GM19438 (cell line): ENCODE measurements at regions not wholly inside any gene's neighbourhood (a gene's known extent, or its start where the extent isn't known, plus 50 kb on each side); places are given as distances from the start of the nearest gene placed in this dataset.

Source experiments
- ATAC-seq: cut with Tn5 transposase; IDR thresholded peaks from one replicate; pipeline ENCODE4 v1.9.1; 2021; ENCODE audit warnings: low read depth; ENCODE audit not compliant: unreplicated experiment

DNA sequence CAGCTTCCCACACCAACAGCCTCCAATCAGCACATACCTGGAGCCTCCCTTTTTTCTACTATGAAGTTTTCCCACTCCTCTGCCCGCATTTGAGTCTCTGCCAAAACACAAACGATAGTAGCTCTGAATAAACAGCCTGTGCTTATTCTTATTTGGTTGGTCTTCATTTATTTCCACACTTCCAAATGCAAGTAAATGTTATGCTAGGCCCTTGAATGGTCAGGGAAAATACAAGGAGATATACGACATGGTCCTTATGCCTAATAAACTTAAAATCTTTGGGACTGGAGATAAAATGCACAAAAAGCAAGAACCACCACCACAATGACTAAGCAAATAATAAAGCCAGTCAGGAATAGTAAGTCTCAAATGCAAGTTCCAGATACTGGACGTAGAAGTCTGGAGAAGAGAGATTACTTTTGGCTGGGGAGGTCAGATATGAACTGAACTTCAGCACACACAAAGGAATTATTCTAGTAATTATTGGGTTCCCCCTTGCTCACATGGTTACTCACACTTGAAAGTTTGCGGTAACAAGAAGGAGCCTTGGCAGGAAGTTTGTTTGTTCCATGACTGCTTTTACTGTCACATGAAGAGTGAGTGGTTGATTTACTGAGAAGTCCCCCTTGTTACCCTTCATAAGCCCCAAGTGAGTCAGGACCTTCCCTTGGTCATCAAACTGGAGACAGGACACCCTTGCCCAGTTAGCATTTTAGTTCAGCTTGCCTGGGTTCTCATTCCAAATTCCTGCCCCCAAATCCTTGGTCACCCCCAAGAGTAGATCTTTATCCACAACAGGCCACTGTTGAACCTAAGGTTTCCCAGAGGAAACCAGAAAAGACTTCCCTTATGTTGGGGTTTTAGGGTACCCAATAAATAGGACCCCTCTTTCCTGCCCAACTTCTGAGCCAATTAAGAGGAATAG, 511.2 kb upstream of the JARID2 start:
- ATAC-seq, result peak; percentile 85

DNA sequence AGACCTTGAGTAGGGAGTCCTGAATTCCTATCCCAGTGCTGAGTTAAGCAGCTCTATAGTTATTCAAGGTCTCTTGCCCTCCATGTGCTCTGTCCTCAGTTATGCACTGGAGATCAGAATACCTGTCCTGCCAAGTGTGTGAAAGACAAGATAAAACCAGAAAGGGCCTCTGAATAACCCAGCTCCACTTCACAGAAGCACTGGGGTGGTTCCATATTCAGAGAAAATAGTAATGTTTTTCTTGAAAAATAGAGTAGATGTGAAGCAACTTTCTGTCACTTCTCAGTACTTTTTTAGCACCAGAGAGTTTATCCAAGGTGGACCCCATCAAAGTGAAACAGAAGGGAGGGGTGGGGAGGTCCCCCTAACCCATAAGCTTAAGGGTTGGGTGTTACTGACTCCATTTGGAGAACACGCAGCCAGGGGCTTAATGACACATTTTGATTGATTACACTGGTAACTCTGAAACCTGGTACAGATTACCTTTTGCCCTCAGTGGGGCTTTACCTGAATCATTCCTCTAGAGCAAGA, 509.8 kb upstream of the JARID2 start:
- no peak for ATAC-seq

DNA sequence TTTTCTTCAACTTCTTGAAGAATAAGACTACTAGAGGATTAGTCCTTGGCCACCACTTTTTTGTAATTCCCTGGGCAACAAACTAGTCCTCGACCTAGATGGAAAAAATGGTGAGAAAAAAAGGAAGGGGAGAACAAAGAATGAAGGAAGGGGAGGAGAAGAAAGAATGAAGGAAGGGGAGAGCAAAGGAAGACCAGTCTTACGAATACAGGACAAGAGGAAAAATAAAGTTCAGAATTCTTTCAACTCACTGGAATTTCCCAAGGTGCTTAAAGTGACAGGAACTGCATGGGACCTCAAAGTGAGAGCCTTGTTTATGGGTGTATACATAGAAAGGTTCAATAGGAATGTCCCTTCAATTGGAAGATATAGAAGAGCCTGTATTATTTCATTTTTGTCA, 509.3 kb upstream of the JARID2 start:
- ATAC-seq, result no peak

DNA sequence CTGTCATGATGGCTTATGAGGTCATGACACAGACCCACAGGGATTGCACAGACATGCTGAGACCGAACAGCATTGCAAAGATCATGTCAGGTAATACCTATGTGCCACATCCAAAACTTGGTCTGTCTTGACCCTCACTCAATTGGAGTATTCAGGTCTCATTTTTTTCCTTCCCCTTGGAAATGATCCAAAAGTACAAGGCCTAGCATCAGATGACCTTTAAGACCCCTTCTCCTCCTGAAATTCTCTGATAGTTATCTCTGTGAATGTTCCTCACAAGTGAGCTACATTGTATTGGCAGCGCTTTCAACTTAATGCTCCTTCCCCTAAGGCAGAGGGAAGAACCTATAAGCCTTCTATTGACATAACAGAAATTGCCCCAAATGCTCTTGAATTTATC, 507.4 kb upstream of the JARID2 start:
- ATAC-seq, result no peak

DNA sequence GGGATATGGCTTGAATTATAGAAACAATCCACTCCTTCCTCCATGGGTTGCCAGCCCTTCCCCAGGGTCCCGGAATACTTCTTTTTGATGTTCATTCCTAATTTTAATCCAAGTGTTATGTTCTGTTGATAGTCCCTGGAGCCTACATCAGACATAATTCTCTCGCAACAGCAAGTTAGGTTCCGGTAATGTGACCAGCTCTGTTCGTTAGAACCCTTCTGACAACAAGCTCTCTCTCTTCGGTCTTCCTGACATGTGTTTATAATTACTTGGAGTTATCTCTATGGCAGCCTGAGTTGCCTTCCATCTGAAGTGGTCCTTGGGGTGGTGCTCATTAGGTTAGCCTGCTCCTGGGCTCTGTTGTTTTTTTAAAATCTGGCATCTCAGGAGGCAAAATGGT, 506.9 kb upstream of the JARID2 start:
- ATAC-seq, result no peak

DNA sequence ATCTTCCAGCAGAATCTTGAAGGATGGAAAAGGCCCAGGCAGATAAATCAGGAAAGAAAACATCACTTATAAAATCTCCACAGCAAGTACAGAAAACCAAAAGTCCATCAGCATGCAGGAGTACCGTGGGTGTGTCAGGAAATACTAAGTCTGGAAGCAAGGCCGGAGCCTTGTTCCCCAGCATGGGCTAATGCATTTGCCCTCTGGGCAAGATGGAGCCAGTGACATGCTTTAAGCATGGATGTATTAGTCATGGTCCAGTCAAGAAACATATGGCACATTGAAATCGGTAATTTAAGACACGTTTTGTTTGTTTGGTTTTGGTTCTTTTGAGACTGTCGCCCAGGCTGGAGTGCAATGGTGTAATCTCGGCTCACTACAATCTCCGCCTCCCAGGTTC, 506.0 kb upstream of the JARID2 start:
- no peak for ATAC-seq

DNA sequence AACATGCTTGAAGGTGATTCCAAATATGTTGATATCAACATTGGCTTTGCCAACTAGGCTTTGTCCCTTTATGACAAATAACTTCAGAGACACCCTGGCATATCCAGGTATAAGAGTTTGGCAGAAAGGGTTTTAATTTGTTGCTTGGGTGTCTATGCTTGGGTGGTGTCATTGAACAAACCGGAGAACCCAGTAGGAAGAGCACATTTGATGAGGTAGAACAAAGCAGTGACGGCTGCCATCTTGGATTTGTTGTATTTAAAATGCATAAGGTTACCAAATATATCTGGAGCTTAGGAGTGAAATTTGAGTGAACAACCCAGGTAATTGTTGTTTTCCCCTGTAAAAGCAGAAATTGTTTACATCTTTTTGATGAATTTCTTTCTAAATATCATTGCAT, 503.7 kb upstream of the JARID2 start:
- ATAC-seq, result no peak

DNA sequence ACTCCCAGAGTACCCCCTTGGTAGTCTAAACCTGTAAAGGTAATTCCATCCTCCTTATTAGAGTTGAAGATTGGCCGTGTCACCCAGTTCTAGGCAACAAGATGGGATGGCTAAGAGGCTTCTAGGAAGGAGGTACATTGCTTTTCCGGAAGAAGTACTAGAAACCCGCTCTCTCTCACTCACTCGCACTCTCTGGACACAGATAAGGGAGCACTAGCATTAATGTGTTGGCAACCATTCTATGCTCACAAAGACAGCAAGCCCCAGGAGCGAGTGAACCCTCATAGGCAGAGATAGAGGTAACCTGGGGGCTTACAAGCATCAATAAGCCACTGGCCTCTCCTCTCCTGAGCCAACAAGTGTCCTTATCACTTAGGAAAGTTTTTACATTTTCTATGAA, 503.2 kb upstream of the JARID2 start:
- no peak for ATAC-seq

DNA sequence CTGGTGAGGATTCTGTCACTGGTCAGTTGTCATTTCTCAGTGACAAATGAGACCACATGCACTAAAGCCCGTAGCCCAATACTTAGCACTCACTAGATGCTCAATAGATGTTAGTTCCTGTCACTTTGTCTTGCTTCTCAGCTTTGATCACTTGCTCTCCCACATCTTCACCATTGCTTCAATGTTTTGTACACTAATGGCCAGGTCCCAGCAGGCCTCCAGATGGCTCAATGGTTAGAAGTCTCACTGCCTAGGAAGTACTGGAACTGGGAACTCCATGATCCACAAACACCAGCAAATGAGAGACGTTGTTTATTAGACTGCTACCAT, 502.8 kb upstream of the JARID2 start:
- ATAC-seq, result no peak

DNA sequence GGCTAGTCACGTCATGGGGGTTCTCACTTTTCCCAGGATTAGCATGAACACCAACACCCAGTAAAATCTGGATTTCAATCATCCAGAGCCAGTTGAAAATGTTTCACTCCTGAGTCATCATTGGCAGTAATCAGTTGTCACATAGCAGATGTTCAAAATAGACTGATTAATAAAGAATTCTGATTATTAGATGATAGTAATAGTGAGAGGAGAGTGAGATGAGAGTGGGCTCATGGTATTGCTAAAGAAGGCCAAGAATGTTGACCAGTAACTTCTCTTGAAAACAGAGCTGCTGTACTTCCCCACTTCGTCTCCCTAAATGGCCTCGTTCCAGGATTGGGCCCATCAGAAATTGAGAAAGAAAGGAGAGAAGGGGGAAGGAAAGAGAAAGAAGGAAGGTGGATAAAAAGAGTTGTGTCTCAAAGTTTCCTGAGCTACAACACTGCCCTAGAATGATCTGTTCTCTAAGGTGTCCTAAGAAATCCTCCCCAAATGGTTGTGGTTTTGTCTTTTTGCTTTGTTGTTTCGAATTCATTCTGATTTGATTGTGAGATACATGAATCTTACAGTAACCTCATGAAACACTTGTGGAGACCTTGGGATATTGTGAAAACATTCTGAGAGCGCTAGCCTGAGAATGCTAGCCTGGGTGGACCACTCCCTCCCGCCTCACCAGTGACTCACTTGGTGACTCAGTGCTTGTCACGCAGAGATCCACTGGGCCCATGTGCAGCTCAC, 502.2 kb upstream of the JARID2 start:
- ATAC-seq, result no peak

DNA sequence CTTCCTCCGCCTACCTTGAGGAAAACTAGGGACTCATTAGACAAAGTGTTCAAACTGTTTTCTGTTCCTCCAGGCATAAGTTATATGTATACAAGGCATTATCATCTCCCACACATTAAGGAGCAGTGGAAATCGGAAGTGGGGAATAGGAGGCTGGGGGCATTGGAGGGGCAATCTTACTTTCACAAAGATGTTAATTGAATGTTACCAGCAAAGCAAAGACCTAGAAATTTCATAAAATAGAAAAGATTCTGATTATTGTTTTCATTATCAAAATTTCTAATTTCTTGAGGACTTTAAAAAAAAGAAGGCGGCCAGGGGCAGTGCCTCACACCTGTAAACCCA, 501.7 kb upstream of the JARID2 start:
- no peak for ATAC-seq

DNA sequence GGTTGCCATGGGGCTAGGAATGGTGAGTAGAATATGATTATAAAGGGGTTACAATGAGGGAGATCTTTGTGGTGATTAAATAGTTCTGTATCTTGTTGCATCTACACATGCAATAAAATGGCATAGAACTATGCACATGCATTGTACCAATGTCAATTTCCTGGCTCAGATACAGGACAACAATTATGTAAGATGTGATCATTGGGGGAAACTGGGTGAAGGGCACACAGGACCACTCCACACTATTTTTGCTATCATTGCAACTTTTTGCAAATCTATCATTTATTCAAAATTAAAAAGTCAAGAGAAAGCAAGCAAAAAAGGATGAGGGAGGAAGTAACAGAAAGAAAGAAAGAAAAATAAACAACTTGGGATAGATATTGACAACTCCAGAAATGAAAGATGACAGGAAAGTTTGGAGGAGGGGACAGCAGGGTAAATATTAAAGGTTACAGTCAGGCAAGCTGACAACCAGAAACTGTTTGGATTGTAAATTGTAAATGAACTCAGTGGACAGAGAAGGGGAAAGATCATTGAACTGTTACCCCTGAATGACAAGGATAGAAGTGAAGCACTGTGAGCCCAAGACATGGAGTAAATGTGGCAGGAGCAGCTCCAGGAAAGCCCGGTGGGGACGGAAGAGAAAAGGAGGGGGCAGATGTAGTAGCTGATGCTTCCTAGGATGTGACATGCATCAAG, 499.6 kb upstream of the JARID2 start:
- ATAC-seq, result no peak

DNA sequence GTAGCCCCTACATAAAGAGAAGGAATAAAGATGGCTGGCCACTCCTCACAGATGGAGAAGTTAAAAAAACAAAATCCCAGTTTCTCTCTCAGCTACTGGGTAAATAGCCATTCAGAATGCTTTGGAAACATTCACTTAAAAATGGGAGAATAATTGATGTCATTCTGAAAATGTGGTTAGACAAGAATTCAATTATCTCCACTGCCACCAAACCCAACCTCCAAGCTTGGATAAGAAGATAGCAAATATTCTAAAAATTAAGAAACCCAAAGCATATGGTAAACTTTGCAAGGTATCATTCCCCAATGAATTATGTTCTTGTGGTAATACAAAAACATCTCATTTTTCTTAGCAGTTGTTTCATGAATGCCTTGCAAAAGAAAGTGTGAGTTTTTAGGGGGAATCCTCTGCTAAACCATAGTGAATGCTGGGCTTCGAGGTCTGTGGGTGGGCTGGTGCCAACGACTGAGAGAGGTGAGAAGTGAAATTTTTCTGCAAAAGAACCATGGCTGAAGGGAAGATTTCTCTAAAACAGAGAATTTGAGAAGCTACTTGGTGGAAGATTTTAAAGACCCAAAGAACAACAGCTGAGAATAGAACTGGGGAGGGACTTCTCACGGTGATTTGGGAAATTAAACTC, 497.9 kb upstream of the JARID2 start:
- no peak for ATAC-seq

DNA sequence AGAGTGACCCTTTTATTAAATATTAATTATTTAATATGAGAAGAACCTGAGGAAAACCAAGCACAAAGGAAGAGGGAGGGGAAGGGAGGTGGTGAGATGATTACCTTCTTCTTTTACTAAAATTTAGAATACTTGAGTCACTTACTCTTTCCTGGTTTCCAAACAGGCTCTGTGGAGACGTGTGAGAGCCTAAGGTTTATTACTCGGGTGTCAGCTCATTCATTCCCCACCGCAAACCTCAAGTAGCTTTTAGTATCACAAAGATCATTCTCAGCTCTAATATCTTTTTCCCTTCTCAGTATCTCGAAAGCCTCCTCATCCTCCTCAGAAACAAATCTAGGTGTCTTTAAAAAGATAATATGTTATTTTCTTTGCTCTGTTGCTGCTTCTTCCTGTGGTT, 497.2 kb upstream of the JARID2 start:
- ATAC-seq, result no peak

DNA sequence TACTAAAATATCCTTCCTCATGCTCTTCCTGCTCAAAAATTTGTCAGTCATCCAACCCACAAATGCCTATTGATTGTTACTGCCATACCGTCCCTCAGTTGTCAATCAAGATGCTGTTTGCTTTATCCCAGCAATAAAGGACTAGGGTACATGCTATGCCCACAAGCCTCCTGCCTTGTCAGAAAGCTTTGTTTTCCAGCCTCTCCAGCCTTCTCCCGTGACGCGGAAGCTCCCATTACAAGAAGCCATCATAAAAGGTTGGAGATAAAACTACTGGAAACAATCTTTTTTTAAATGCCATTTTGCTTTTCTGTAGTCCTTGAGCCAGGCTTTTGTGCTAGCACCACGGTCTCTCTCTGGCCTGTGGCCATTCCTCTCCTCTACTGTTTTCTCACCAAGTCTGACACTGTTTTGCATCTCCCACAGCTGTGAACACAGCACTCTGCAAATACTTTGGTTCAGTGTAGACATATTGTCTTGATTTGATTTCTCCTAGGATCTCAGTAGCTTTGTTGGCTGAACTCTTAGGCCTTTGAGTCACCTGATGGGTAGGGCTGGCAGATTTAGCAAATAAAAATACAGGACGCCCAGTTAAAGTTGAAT, 495.7 kb upstream of the JARID2 start:
- ATAC-seq, result no peak

DNA sequence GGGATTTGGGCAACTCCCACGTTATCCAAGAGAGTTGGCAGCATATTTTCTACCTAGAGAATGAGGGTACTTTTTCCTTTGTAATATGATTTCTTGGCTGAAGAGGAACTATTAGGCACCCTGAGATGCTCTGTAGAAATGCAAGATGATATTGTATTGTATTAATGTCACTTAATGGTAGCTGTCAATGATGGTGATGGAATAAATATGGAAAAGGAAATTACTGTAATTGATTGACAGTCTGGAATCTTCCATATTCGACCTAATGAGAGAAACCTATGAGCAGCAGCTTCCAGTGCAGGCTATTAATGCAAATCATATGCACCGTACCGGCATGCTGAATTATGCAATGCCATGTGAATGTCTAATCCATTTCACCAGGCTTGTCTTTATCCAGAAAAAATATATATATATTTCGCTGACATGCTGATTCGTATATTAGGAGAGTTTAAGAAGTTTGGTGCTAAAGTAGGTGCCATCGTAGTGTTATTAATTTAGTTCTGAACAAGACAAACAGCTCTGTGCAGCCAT, 494.2 kb upstream of the JARID2 start:
- ATAC-seq, result no peak

DNA sequence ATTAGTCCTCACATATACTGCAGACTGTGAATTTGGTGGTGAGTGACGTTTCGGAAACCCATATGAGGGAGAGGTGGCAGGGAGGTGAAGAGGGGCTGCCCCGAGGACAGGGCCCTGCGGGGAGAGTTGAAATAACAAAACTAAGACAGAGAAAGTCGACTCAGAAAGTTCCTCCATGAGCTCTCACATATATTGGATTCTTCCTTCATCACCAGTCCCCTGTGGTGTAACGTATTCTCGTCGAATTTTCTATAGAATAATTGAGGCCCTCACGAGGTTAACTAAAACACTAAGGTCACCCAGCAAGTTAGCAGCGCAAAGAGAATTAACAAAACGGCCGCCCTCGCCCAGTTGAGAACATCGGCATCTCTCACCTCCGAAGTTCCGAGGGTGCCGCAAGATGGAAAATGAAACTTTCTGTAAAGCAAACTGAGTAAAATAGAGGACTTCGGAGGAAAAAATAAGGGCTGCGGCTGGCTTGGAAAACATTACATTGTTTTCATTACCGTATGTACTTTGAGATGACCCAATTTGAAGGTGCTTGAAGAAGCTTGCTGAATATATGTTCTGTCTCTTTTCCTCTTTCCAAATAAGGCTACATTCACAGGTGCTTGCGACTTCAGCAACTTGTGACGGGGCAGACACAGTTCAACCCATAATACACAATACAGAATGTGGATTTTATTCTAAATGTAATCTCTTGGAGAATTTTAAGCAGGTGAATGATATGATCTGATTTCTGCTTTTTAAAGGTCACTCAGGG, 490.9 kb upstream of the JARID2 start:
- ATAC-seq, result no peak

DNA sequence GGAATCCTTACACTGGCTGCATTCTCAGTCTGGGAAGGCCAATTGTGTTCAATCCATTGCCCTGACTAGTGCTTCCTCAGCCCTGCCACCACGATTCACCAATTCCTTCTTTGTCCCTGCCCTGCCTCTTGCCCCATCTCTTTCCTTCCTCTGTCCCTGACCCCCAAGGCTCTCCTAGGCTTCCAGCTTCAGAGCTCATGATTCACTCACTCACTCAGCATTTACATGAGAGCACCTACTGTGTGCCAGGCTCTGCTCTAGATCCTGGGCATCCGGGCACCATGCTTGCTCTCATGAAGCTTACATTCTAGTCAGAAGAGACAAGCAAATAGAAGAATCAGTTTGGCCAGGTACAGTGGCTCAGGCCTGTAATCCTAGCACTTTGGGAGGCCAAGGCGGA, 489.5 kb upstream of the JARID2 start:
- ATAC-seq, result no peak

DNA sequence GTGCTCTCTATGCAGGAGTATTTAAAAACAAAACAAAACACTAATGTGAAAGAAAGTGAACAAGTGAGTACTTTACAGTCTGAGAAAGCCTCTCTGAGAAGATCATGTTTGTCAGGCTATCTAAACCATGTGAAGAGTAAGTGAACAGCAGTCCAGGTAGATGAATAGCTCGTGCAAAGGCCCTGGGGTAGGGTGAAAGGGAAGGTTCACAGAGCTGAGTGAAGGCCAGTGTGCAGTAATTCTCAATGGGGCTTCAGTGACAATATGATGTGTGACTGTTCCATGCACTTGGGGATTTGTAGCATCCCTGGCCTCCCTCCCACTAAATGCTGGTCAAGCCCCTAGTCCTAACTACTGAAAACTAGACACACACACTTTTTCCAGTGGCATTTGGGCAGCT, 488.9 kb upstream of the JARID2 start:
- no peak for ATAC-seq

DNA sequence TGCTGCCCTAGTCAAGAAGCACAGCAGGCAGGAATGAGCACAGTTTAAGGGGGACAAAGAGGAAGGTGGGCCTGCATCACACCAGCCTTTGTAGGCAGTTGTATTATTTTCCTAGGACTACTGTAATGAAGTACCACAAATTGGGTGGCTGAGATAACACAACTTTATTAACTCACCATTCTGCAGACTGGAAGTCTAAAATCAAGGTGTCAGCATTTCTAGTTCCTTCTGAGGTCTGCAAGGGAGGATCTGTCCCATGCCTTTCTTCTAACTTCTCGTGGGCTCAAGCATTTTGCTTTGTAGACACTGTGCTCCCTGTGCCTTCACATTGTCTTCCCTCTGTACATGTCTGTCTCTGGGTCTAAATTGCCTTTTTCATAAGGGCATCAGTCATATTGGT, 488.5 kb upstream of the JARID2 start:
- ATAC-seq, result no peak
